Body of pancreas (tissue), 4 donors: ENCODE measurements at regions not wholly inside any gene's neighbourhood (a gene's known extent, or its start where the extent isn't known, plus 50 kb on each side); places are given as distances from the start of the nearest gene placed in this dataset.

ENCODE experiments used
- ATAC-seq: fragments of 150-250 bp; one replicate; pipeline ENCODE4 v1.9.1; 2016
- DNase-seq, 4 donors: peaks; one replicate each; pipeline ENCODE4 v3.0.0-alpha.2; 2019
- H3K27ac ChIP-seq, 4 donors: fragments of 200-600 bp; sonication (generic); 1 replicate in 3 of 4; 2 replicates in 1 of 4; pipeline versions ENCODE4 v1.5.1 to v1.6.1; 2016 to 2019; ENCODE audit warnings: mild to moderate bottlenecking in 1 of 4, mixed read lengths in 1 of 4, moderate library complexity in 1 of 4
- H3K27me3 ChIP-seq, 2 donors: fragments of 200-600 bp; sonication (generic); one replicate each; pipeline ENCODE4 v1.6.0; 2016; ENCODE audit warnings: mild to moderate bottlenecking in 1 of 2
- H3K36me3 ChIP-seq, 2 donors: fragments of 200-600 bp; sonication (generic); replicated peaks in 1 of 2; 2 replicates each; pipeline ENCODE4 v1.5.1; 2016; ENCODE audit warnings: low read depth in 2 of 2; ENCODE audit not compliant: insufficient read depth in 1 of 2
- H3K4me1 ChIP-seq: fragments of 200-600 bp; sonication (generic); one replicate; pipeline ENCODE4 v1.6.0; 2016
- H3K4me3 ChIP-seq, 2 donors: fragments of 200-600 bp; sonication (generic); 1 replicate in 1 of 2; 2 replicates in 1 of 2; pipeline ENCODE4 v1.5.1; 2016 to 2019
- H3K9me3 ChIP-seq, 3 donors: fragments of 200-600 bp; sonication (generic); 1 replicate in 2 of 3; 2 replicates in 1 of 3; pipeline ENCODE4 v1.5.1; 2016
- POLR2A ChIP-seq, 3 donors: fragments of 450-650 bp; IDR thresholded peaks; one replicate each; pipeline ENCODE4 v1.6.1; 2016; ENCODE audit warnings: antibody characterized with exemption in 3 of 3, mild to moderate bottlenecking in 2 of 3
- WGBS, 2 donors: methylation state at CpG; one replicate each; pipeline ENCODE4 v1.1.5; 2017; 5-methylcytosine and 5-hydroxymethylcytosine counted together
- intact Hi-C: fragments of 100-400 bp; cut with DNase I; formaldehyde crosslinking; loops from one replicate; pipeline ENCODE4 v1.15.1; 2023
- TF ChIP-seq, protein P1 (sequence below), 7 experiments: fragments of 450-650 bp in 4 of 7; fragments of 200-600 bp in 3 of 7; sonication (generic) in 3 of 7; IDR thresholded peaks; one replicate each; pipeline ENCODE4 v1.5.1; 2016 to 2019; ENCODE audit warnings: antibody characterized with exemption in 7 of 7

DNA sequence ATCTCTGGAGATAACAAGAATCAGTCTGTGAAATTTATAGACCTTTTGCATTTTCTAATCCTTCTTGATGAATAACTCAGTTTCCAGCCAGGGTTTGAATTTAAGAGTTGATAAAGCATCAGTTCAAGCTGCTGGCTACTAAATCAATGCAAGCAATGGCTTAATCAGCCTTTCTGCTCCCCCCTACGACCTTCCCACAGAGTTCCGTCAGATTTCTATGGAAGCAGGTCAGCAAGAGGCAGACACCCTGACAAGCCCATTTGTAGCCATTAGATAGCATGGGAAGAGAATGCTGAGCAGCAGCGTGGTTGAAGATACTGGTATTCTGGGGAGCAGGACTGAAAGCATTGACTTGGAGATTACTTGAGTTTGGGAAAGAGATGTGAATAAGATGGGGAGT is 868.1 kb downstream of the KCNJ2 start:
- no peaks in the 10 kb centered on the region for H3K4me1 ChIP-seq
- whole genome bisulfite sequencing, 2 donors, result 44 to 48% methylated on average over 3 of the region's 3 CpGs
- H3K27ac ChIP-seq, result no peak overlapping the region
- no peaks in the 10 kb centered on the region for H3K27me3 ChIP-seq
- H3K4me3 ChIP-seq, result no peak overlapping the region
- DNase-seq, result no peak
- H3K36me3 ChIP-seq, result no peaks in the 10 kb centered on the region
- intact Hi-C loops, result no loop called here
- no peak for TF ChIP-seq POLR2A (IDR thresholded peaks at IDR 0.05)
- TF ChIP-seq, protein P1, sequence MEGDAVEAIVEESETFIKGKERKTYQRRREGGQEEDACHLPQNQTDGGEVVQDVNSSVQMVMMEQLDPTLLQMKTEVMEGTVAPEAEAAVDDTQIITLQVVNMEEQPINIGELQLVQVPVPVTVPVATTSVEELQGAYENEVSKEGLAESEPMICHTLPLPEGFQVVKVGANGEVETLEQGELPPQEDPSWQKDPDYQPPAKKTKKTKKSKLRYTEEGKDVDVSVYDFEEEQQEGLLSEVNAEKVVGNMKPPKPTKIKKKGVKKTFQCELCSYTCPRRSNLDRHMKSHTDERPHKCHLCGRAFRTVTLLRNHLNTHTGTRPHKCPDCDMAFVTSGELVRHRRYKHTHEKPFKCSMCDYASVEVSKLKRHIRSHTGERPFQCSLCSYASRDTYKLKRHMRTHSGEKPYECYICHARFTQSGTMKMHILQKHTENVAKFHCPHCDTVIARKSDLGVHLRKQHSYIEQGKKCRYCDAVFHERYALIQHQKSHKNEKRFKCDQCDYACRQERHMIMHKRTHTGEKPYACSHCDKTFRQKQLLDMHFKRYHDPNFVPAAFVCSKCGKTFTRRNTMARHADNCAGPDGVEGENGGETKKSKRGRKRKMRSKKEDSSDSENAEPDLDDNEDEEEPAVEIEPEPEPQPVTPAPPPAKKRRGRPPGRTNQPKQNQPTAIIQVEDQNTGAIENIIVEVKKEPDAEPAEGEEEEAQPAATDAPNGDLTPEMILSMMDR (IDR thresholded peaks at IDR 0.05), result no peak
- ATAC-seq, result no peak
- H3K9me3 ChIP-seq, result no peaks in the 10 kb centered on the region

DNA sequence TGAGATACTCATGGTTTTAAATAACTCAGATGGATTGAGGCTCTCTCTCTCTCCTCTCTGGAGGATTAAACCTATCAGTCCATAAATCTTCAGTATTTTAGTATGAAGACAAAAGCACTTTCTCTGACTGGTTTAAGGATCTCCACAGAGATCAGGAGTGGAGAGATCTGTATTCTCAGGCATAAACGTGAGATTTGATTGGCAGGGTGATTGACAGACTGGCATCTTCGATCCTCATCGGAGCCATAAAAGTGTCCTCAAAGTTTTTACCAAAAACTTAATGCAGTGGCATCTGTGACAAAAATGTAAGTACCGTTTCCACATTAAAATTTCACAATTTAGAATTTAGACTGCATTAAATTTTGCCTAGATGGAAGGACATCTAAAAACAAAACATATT is 870.1 kb downstream of the KCNJ2 start:
- 52 to 62% methylated on average over 4 of the region's 4 CpGs for WGBS, 2 donors
- Histone ChIP-seq H3K4me1 (no peaks in the 10 kb centered on the region), H3K27ac (no peak overlapping the region), H3K27me3 (no peaks in the 10 kb centered on the region), H3K9me3 (no peaks in the 10 kb centered on the region), H3K36me3 (no peaks in the 10 kb centered on the region), H3K4me3 (no peak overlapping the region)
- intact Hi-C loops, result no loop called here
- no peak for DNase-seq
- ATAC-seq, result no peak
- no peak for TF ChIP-seq POLR2A (IDR thresholded peaks at IDR 0.05)
- TF ChIP-seq, protein P1 (IDR thresholded peaks at IDR 0.05), result no peak

DNA sequence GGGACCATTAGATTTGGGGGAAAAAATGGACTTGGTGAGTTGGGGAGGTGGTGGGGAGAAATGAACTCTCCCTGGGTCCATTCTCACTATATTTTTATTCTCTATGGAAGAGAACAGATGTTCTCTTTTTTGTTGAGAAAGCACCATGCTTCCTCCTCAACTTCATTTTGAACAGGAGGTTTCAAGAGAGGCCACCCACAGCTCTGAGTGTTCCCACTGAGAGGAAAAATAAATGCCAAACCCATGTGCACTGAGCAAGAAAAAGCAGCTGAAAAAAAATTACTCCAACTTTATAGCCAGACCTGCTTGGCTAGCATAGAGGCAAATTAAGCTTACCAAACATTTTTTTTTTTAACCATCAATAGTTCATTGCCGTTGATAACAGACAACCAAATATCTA is 883.6 kb downstream of the KCNJ2 start:
- TF ChIP-seq, protein P1 (IDR thresholded peaks at IDR 0.05), result no peak
- TF ChIP-seq POLR2A (IDR thresholded peaks at IDR 0.05), result no peak
- 49 to 55% methylated on average over 1 of the region's 1 CpG for WGBS, 2 donors
- H3K27me3 ChIP-seq, result no peaks in the 10 kb centered on the region
- H3K9me3 ChIP-seq, result no peaks in the 10 kb centered on the region
- H3K36me3 ChIP-seq, result no peaks in the 10 kb centered on the region
- ATAC-seq (no peak), DNase-seq (no peak)
- intact Hi-C loops, result no loop called here
- no peak overlapping the region for H3K27ac ChIP-seq
- H3K4me3 ChIP-seq, result no peak overlapping the region
- H3K4me1 ChIP-seq, result no peaks in the 10 kb centered on the region

DNA sequence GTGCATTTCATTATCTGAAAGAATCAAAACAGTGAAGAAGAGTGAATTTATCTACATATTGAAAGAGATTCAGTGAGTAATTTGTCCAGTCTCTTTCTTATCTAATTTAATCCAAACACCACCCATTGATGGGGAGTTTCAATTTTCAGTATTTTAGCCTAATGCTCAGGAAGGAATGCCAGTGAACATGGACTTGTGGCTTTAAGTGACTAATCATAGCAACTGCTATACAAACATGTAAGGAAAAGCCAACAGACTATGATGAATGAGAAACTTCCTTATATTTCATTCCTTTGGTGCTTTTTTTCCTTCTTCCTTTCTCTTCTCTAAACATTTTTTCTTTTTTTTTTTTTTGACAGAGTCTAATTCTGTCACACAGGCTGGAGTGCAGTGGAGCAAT is 885.8 kb downstream of the KCNJ2 start:
- ATAC-seq (no peak), DNase-seq (no peak)
- H3K4me3 ChIP-seq, result no peak overlapping the region
- no peaks in the 10 kb centered on the region for H3K36me3 ChIP-seq
- peaks cover 0 to 1% (median 0%) of the 10 kb centered on the region in 3 donors for H3K9me3 ChIP-seq
- H3K27me3 ChIP-seq, result no peaks in the 10 kb centered on the region
- TF ChIP-seq, protein P1 (IDR thresholded peaks at IDR 0.05), result no peak
- TF ChIP-seq POLR2A (IDR thresholded peaks at IDR 0.05), result no peak
- H3K4me1 ChIP-seq, result no peaks in the 10 kb centered on the region
- H3K27ac ChIP-seq, result no peak overlapping the region
- intact Hi-C loops, result no loop called here

GRCh38 chr17:71057448-71057847 is 888.1 kb downstream of the KCNJ2 start:
- Histone ChIP-seq H3K9me3 (peaks cover 0 to 4% (median 0%) of the 10 kb centered on the region in 3 donors), H3K27ac (no peak overlapping the region), H3K4me3 (no peak overlapping the region), H3K4me1 (no peaks in the 10 kb centered on the region), H3K36me3 (no peaks in the 10 kb centered on the region), H3K27me3 (no peaks in the 10 kb centered on the region)
- no peak for DNase-seq
- TF ChIP-seq, protein P1 (IDR thresholded peaks at IDR 0.05), result no peak
- no peak for TF ChIP-seq POLR2A (IDR thresholded peaks at IDR 0.05)
- no peak for ATAC-seq
- 74 to 83% methylated on average over 6 of the region's 6 CpGs for WGBS, 2 donors
- intact Hi-C loops, result no loop called here
